Right lobe of liver (tissue), 6 donors: ENCODE measurements at regions not wholly inside any gene's neighbourhood (a gene's known extent, or its start where the extent isn't known, plus 50 kb on each side); places are given as distances from the start of the nearest gene placed in this dataset.
A peak's percentile ranks its signal among the peaks of the same experiment; 100 is the strongest.

Experiments used
- ATAC-seq, 4 donors: fragments of 200-7000 bp; cut with Tn5 transposase; one replicate each; pipeline ENCODE4 v1.9.1; 2020; ENCODE audit warnings: mild to moderate bottlenecking in 4 of 4, moderate library complexity in 4 of 4
- DNase-seq, 3 donors: peaks; one replicate each; pipeline ENCODE4 v3.0.0-alpha.2; 2020
- H3K27ac ChIP-seq, 3 donors: fragments of 200-600 bp; one replicate each; pipeline ENCODE4 v1.8.0; 2022
- H3K27me3 ChIP-seq, 2 donors: fragments of 200-600 bp; one replicate each; pipeline ENCODE4 v1.8.0; 2022
- H3K36me3 ChIP-seq, 4 donors: fragments of 200-600 bp; sonication (generic) in 1 of 4; one replicate each; pipeline versions ENCODE4 v1.5.1 to v1.8.0; 2017 to 2022; ENCODE audit warnings: control low read depth in 1 of 4
- H3K4me1 ChIP-seq, 4 donors: fragments of 200-600 bp; sonication (generic) in 1 of 4; one replicate each; pipeline versions ENCODE4 v1.5.1 to v1.8.0; 2017 to 2022; ENCODE audit warnings: control low read depth in 1 of 4
- H3K4me3 ChIP-seq, 3 donors: fragments of 200-600 bp; one replicate each; pipeline ENCODE4 v1.8.0; 2022
- H3K9me3 ChIP-seq, 4 donors: fragments of 200-600 bp; sonication (generic) in 1 of 4; one replicate each; pipeline versions ENCODE4 v1.5.1 to v1.8.0; 2017 to 2022; ENCODE audit warnings: control low read depth in 1 of 4
- CTCF ChIP-seq, 4 donors: fragments of 200-600 bp in 3 of 4; fragments of 450-650 bp in 1 of 4; IDR thresholded peaks; one replicate each; pipeline versions ENCODE4 v1.5.1 to v1.8.0; 2016 to 2022; ENCODE audit warnings: antibody characterized with exemption in 4 of 4, mild to moderate bottlenecking in 2 of 4
- POLR2A ChIP-seq: fragments of 450-650 bp; IDR thresholded peaks from one replicate; pipeline ENCODE4 v1.6.1; 2017; ENCODE audit warnings: antibody characterized with exemption, mild to moderate bottlenecking
- WGBS: methylation state at CpG from one replicate; pipeline ENCODE4 v1.1.6; 2018; ENCODE audit warnings: low coverage, low lambda C conversion rate; ENCODE audit not compliant: insufficient coverage; ENCODE audit errors: missing lambda C conversion rate; 5-methylcytosine and 5-hydroxymethylcytosine counted together
- intact Hi-C, 2 donors: fragments of 100-400 bp; cut with DNase I; formaldehyde crosslinking; loops; one replicate each; pipeline versions ENCODE4 v1.11.2 to v1.14.1; 2022
- donor health status: DM: no; HTN: yes; CAD: no.
- donor health status: DM: no; HTN: no; CAD: no.
- donor health status: DM: no; HTN: no; CAD: no.
- donor health status: DM: no; HTN: yes; CAD: no.
- donor health status: DM: no; HTN: yes; CAD: no.

GRCh38 chr13:30829833-30830637 lies 76.0 kb upstream of the MEDAG start:
- WGBS: 83% methylated on average over 6 of the region's 10 CpGs
- TF ChIP-seq CTCF (IDR thresholded peaks at IDR 0.05) (no peak), POLR2A (no peak)

GRCh38 chr13:30830638-30830965 lies 75.5 kb upstream of the MEDAG start:
- no CpG with 5 or more reads among the region's 1 CpG for WGBS
- H3K36me3 ChIP-seq: no peaks in the 10 kb centered on the region
- H3K27me3 ChIP-seq: no peaks in the 10 kb centered on the region
- no peak overlapping the region for H3K27ac ChIP-seq
- peaks cover 0 to 3% (median 0%) of the 10 kb centered on the region in 4 donors for H3K4me1 ChIP-seq
- no peaks in the 10 kb centered on the region for H3K9me3 ChIP-seq
- DNase-seq (no peak), ATAC-seq (no peak)
- intact Hi-C loops: no loop called here
- no peak overlapping the region for H3K4me3 ChIP-seq
- TF ChIP-seq CTCF (IDR thresholded peaks at IDR 0.05): no peak
- TF ChIP-seq POLR2A: no peak

More at GRCh38 chr13:30829833-30830637, 76.0 kb upstream of the MEDAG start:
- no peak for ATAC-seq
- Histone ChIP-seq H3K27me3 (no peaks in the 10 kb centered on the region), H3K36me3 (no peaks in the 10 kb centered on the region), H3K4me1 (peaks cover 0 to 3% (median 0%) of the 10 kb centered on the region in 4 donors), H3K27ac (no peak overlapping the region), H3K4me3 (no peak overlapping the region), H3K9me3 (no peaks in the 10 kb centered on the region)
- no peak for DNase-seq
- intact Hi-C loops: no loop called here

DNA sequence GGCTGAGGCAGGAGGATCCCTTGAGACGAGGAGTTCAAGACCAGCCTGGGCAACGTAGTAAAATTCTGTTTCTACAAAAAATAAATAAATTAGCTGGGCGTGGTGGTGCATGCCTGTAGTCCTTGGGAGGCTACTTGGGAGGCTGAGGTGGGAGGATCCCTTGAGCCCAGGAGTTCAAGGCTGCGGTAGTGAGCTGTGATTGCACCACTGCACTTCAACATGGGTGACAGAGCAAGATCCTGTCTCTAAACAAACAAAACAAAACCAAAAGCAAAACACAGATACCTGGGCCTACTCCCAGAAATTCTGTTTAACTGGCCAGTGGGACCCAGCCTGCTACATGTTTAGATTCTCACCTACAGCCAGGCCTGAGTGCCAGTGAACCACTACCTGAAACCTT lies 74.6 kb upstream of the MEDAG start:
- no peak overlapping the region for H3K4me3 ChIP-seq
- TF ChIP-seq POLR2A: no peak
- TF ChIP-seq CTCF (IDR thresholded peaks at IDR 0.05): no peak
- peak; percentile 38 to 80 (median 61) for ATAC-seq
- H3K27ac ChIP-seq: no peak overlapping the region
- intact Hi-C loops: no loop called here
- H3K27me3 ChIP-seq: no peaks in the 10 kb centered on the region
- no peaks in the 10 kb centered on the region for H3K9me3 ChIP-seq
- no peak for DNase-seq
- H3K36me3 ChIP-seq: no peaks in the 10 kb centered on the region
- H3K4me1 ChIP-seq: peaks cover 0 to 3% (median 0%) of the 10 kb centered on the region in 4 donors
- WGBS: 82% methylated on average over 4 of the region's 4 CpGs

DNA sequence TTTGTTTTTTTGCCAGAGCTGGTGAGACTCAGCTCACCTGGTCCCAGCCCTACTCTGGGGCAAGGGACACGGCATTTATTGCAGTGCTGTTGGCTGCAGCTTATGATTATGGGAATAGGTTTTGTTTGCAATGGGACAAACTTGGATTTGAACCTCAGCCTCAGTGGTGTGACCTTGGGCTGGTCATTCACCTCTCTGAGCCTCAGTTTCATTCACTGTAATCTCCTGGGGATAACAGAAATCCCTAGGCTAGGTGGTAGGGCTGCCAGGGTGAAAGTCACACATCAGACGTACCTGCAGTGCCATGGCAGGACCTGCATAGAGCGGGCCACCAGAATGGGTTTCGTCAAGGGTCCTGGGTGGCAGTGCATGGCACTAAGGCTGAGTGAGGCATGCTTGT lies 73.7 kb upstream of the MEDAG start:
- TF ChIP-seq CTCF (IDR thresholded peaks at IDR 0.05): no peak
- TF ChIP-seq POLR2A: no peak
- WGBS: 86% methylated on average over 1 of the region's 4 CpGs
- H3K4me3 ChIP-seq: no peak overlapping the region
- intact Hi-C loops: no loop called here
- H3K4me1 ChIP-seq: peaks cover 0 to 3% (median 0%) of the 10 kb centered on the region in 4 donors
- DNase-seq (no peak), ATAC-seq (no peak)
- H3K27ac ChIP-seq: no peak overlapping the region
- H3K9me3 ChIP-seq: no peaks in the 10 kb centered on the region
- H3K27me3 ChIP-seq: no peaks in the 10 kb centered on the region
- H3K36me3 ChIP-seq: no peaks in the 10 kb centered on the region
